Jurkat, Clone E6-1 (cell line): ENCODE measurements at regions not wholly inside any gene's neighbourhood (a gene's known extent, or its start where the extent isn't known, plus 50 kb on each side); places are given as distances from the start of the nearest gene placed in this dataset.
"Not testable (repeated sequence)": the region's sequence is repeated elsewhere in the genome, so short reads cannot be mapped to it uniquely, and the experiment has no call there.

Source experiments
- DNase-seq: peaks from one replicate; pipeline ENCODE4 v3.0.0-alpha.2; 2011; ENCODE audit warnings: low read depth, low spot score
- H3K4me3 ChIP-seq: 2 replicates; pipeline ENCODE4 v1.5.1; 2011; ENCODE audit warnings: mild to moderate bottlenecking, low read length, control low read depth, moderate library complexity

DNA sequence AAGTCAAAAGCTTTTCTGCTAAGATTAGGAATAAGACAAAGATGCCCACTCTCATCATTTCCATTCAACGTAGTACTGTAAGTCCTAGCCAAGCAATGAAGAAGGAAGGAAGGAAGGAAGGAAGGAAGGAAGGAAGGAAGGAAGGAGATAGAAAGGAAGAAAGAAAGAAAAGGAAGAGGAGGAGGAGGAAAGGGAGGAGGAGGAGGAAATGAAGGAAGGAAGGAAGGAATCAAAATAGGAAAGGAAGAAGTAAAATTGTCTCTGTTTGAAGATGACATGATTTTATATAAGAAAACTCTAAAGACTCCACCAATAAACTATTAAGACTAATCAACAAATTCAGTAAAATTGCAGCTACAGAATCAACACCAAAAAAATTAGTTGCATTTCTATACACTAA, 66.0 kb upstream of the DHRS4 start:
- H3K4me3 ChIP-seq: no peak overlapping the region
- no peak for DNase-seq

DNA sequence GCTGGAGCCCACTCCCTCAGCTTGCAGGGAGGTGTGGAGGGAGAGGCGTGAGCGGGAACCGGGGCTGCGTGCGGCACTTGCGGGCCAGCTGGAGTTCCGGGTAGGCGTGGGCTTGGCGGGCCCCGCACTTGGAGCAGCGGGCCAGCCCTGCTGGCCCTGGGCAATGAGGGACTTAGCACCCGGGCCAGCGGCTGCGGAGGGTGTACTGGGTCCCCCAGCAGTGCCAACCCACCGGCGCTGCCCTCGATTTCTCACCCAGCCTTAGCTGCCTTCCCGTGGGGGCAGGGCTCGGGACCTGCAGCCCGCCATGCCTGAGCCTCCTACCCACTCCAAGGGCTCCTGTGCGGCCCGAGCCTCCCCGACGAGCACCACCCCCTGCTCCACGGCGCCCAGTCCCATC, 61.9 kb upstream of the DHRS4 start:
- H3K4me3 ChIP-seq, DNase-seq: not testable (repeated sequence)

DNA sequence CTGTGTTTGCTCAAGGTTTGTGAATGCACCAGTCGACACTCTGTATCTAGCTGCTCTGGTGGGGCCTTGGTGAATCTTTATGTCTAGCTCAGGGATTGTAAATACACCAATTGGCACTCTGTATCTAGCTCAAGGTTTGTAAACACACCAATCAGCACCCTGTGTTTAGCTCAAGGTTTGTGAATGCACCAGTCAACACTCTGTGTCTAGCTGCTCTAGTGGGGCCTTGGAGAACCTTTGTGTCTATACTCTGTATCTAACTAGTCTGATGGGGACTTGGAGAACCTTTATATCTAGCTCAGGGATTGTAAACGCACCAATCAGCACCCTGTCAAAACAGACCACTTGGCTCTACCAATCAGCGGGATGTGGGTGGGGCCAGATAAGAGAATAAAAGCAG, 61.3 kb upstream of the DHRS4 start:
- H3K4me3 ChIP-seq, DNase-seq: not testable (repeated sequence)

- DNase-seq: no peak
- H3K4me3 ChIP-seq: no peak overlapping the region
Measured at GRCh38 chr14:23894362-23895052, 59.1 kb upstream of the DHRS4 start.

- H3K4me3 ChIP-seq: no peak overlapping the region
- no peak for DNase-seq
Measured at GRCh38 chr14:23895053-23895419, 58.5 kb upstream of the DHRS4 start.

DNA sequence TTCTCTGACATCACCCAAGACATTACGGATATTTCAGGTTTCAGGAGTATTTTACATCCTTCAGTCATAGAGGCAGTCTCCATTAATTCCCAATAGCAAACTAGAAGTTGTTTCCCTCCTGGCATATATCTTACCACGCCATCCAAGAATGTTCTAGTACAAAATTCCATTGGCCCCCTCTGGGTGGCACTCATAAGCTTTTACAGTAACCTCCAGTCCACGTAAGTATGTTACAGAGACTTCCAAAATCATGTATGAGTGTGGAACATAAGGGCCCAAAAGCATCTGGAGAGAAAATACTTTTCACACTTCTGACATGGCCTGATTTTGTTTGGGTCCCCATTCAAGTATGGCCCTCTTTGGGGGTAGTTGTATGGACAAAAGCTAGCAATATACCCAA, 58.1 kb upstream of the DHRS4 start:
- peak; percentile 10 for DNase-seq
- H3K4me3 ChIP-seq: no peak overlapping the region

DNA sequence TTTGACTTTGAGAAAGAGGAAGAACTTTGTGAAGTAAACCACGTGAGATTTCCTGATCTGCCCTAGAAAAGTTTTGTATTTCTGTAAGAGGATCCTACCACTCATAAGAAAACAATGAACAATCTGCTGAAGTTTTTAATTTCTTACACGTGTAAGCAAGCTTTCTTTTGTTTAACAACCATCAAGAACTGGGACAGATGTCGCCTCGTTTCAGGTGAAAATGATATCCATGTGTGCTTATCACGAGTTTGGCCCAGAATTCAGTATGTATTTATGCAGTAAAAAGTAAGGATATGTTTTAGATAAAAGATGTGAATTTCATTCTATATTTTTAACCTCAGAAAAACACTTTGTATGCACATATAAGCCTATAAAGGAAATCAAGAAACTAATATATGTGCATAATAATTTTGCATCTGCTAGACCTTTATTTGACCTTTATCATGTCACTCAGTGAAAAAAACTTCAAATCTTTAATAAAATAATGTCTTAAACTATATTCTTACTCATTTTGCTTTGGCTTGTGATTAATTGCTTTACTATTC, 56.9 kb upstream of the DHRS4 start:
- no peak for DNase-seq
- no peak overlapping the region for H3K4me3 ChIP-seq

- not testable (repeated sequence) for H3K4me3 ChIP-seq, DNase-seq
Measured at GRCh38 chr14:23897291-23897690, 56.3 kb upstream of the DHRS4 start.

DNA sequence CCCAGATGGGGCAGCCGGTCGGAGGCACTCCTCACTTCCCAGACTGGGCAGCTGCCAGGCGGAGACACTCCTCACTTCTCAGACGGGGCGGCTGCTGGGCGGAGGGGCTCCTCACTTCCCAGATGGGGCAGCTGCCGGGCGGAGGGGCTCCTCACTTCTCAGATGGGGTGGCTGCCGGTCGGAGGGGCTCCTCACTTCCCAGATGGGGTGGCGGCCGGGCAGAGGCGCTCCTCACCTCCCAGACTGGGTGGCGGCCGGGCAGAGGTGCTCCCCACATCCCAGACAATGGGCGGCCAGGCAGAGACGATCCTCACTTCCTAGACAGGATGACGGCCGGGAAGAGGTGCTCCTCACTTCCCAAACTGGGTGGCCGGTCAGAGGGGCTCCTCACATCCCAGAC, 55.2 kb upstream of the DHRS4 start:
- DNase-seq, H3K4me3 ChIP-seq: not testable (repeated sequence)

GRCh38 chr14:23899788-23900187, 53.8 kb upstream of the DHRS4 start:
- no peak overlapping the region for H3K4me3 ChIP-seq
- DNase-seq: no peak

- DNase-seq: no peak
- no peak overlapping the region for H3K4me3 ChIP-seq
Measured at GRCh38 chr14:23903442-23903841, 50.1 kb upstream of the DHRS4 start.
